T-helper 2 cell treated with Interferon-gamma antibody and Interleukin-4, amounts not matched to agents 100 ng/mL and 5 ng/mL, for 36 hours (primary cell): ENCODE measurements at regions not wholly inside any gene's neighbourhood (a gene's known extent, or its start where the extent isn't known, plus 50 kb on each side); places are given as distances from the start of the nearest gene placed in this dataset.

Experiments
- intact Hi-C: fragments of 100-400 bp; cut with micrococcal nuclease; formaldehyde crosslinking; loops from one replicate; pipeline ENCODE4 v1.15.1; 2023

DNA sequence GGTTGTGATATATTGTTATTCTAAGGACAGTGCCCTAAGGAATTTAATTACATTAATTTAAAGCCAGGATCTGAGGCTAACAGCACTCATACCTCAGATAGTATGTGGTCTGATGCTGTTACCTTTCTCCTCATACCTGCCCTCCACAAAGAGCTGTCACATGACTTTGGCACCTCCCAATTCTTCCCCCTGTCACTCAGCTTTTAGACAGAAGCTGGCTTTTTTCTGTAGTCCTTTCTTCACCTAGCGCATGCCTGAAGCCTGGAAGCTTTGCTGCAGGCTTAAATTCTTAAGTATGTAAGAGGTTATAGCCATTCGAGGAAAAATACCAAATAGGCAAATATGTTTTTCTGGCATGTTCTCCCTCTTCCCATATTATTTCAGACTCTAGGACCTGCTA is 61.0 kb upstream of the ADAMTS19 start:
- intact Hi-C loops: no loop called here

DNA sequence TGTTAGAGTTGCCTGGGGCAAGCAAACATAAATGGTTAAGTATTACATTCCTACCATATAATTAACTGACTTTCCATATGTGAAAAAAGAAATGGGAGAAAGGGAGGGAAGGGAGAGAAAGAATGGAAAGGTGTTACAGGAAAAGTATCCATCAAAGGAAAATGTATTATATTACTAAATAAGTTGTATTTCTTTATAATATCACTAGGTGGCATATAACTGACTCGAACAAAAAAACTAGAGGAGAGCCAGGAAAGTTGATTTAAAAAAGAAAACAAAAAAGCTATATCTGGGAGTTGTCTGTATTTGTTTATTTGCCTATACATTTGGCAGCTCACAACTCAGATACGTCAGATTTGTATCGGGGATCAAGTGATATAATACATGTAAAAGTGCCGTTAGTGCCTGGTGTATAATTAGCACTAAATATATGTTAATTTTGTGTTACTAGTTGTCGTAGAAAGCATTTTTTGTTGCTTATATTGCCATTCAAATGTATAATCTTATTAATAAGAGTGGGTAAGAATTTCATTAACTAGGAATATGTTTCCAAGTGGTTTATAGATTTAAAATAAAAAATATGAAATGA is 59.6 kb upstream of the ADAMTS19 start:
- intact Hi-C loops: no loop called here

DNA sequence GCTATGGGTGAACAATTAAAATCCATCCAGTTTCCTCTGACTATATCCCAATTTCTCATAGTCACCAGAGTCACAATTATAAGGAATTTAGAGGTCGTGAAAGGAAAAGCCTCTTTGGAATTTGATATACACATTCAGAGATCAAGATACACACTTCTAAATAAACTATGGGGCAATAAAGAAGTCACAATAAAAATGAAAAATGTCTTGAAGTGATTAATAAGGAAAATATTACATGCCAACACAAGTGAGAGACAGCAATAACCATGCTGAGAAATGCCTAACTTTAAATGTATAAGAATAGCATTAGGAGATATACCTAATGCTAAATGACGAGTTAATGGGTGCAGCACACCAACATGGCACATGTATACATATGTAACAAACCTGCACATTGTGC is 54.9 kb upstream of the ADAMTS19 start:
- intact Hi-C loops: no loop called here

DNA sequence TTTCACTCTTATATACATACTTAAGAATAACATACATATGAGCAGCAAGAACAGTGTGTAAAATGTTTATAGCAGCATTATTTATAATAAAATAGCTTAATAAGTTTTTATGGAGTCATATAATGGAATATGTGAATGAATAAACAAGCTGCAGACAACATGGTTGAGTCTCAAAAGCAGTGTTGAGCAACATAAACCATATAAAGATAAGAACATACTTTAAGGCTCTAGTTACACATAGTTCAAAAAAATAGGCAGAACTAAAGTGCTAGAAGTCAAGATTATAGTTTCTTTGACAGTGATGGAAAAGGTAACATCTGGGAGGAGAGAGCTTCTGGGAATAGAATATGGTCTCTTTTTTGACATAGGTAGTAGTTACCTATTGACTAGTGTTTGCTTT is 53.7 kb upstream of the ADAMTS19 start:
- intact Hi-C loops: no loop called here
